Glutamatergic neuron (in vitro differentiated cells): ENCODE measurements at regions not wholly inside any gene's neighbourhood (a gene's known extent, or its start where the extent isn't known, plus 50 kb on each side); places are given as distances from the start of the nearest gene placed in this dataset.

ENCODE experiments used
- DNase-seq: peaks from one replicate; pipeline ENCODE4 v3.0.0; 2022
- H3K27ac Mint-ChIP-seq: one replicate; pipeline ENCODE4 v1.8.0; 2020; ENCODE audit warnings: mild to moderate bottlenecking, mixed read lengths, inconsistent platforms; ENCODE audit not compliant: unreplicated experiment
- H3K27me3 Mint-ChIP-seq: one replicate; pipeline ENCODE4 v1.8.0; 2020; ENCODE audit warnings: mild to moderate bottlenecking, moderate library complexity, mixed read lengths, inconsistent platforms; ENCODE audit not compliant: unreplicated experiment
- H3K36me3 Mint-ChIP-seq: one replicate; pipeline ENCODE4 v1.8.0; 2020; ENCODE audit warnings: mild to moderate bottlenecking, mixed read lengths, inconsistent platforms; ENCODE audit not compliant: unreplicated experiment
- H3K4me1 Mint-ChIP-seq: one replicate; pipeline ENCODE4 v1.8.0; 2020; ENCODE audit warnings: mild to moderate bottlenecking, low read depth, mixed read lengths, inconsistent platforms; ENCODE audit not compliant: unreplicated experiment
- H3K4me3 Mint-ChIP-seq: one replicate; pipeline ENCODE4 v1.8.0; 2020; ENCODE audit warnings: mild to moderate bottlenecking, mixed read lengths, inconsistent platforms; ENCODE audit not compliant: unreplicated experiment
- H3K9me3 Mint-ChIP-seq: one replicate; pipeline ENCODE4 v1.8.0; 2020; ENCODE audit warnings: mild to moderate bottlenecking, moderate library complexity, mixed read lengths, inconsistent platforms; ENCODE audit not compliant: unreplicated experiment
- CTCF ChIP-seq: fragments of 200-600 bp; sonication (generic); IDR thresholded peaks from one replicate; pipeline ENCODE4 v1.5.0; 2021; ENCODE audit not compliant: partially characterized antibody, unreplicated experiment

DNA sequence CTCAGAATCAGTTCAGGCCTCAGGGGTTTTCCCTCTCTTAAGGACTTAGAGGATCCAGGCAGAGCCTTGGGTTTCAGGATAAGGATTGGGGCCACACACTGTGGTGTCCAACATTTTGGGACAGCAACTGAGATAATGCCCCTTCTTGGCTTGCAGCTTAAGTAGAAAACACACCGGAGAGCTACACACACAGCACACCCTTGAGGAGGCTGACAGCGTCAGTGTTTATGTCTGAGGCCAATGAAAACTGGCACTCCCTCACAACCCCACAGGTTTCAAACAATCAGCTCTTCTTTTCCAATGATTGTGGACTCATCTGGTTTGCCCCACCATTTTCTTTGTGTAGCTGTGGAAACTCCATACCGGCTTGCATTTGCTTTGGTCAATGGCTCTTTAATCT is 257.7 kb downstream of the CDCA7 start:
- Mint-ChIP-seq H3K4me3 (no peak overlapping the region), H3K27me3 (no peaks in the 10 kb centered on the region), H3K27ac (no peak overlapping the region), H3K36me3 (no peaks in the 10 kb centered on the region), H3K4me1 (no peaks in the 10 kb centered on the region), H3K9me3 (no peaks in the 10 kb centered on the region)
- no peak for DNase-seq
- TF ChIP-seq CTCF, result no peak

- no peak overlapping the region for H3K4me3 Mint-ChIP-seq
- no peak for TF ChIP-seq CTCF
- DNase-seq, result no peak
- no peak overlapping the region for H3K27ac Mint-ChIP-seq
- no peaks in the 10 kb centered on the region for H3K27me3 Mint-ChIP-seq
- H3K9me3 Mint-ChIP-seq, result no peaks in the 10 kb centered on the region
- H3K4me1 Mint-ChIP-seq, result no peaks in the 10 kb centered on the region
- no peaks in the 10 kb centered on the region for H3K36me3 Mint-ChIP-seq
Measured at GRCh38 chr2:173613386-173613785, 258.7 kb downstream of the CDCA7 start.

- Mint-ChIP-seq H3K27ac (no peak overlapping the region), H3K9me3 (no peaks in the 10 kb centered on the region), H3K4me3 (no peak overlapping the region), H3K27me3 (no peaks in the 10 kb centered on the region), H3K36me3 (no peaks in the 10 kb centered on the region), H3K4me1 (no peaks in the 10 kb centered on the region)
- no peak for DNase-seq
- TF ChIP-seq CTCF, result no peak
Measured at GRCh38 chr2:173614265-173614930, 259.7 kb downstream of the CDCA7 start.

DNA sequence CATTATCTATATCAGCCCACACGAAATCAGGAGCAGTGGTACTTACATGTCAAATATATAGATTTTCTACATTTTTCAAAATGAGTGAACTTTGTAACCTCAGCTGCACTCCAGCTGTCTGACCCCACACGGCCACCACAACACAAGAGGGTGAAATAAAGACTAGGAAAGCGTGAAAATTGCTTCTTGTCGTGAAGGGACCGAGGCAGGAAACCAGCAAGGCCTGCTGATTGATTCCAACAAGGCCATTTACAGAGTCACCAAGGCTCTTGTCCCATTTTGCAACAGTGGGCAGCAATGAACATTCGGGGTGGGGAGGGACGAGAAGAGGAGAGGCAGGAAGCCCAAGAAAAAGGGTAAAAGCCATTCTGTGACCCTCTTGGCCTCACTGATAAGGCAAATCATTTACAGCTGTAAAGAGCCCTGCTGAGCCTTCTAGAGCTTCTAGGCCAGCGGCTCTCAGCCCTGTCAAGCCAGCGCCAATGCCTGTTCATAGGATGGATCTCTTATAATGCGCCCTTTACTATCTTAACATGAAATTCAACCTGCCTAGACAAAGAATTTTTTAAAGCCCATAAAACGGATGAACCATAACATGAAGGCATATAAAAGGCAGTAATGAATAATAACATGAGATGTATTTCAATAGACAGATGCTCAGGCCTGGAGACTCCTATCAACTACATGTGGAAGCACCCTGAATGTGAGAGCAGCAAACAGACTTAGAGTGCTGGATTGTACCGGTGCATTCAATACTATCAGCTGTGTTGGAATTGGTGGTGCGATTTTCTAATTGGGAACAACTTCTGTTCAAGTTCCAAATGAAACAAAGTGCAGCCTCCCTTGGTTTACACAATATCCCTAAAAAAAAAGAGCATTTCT is 269.0 kb downstream of the CDCA7 start:
- DNase-seq, result no peak
- H3K9me3 Mint-ChIP-seq, result peaks cover 2% of the 10 kb centered on the region
- no peak overlapping the region for H3K27ac Mint-ChIP-seq
- no peak for TF ChIP-seq CTCF
- H3K27me3 Mint-ChIP-seq, result peaks cover 1% of the 10 kb centered on the region
- no peaks in the 10 kb centered on the region for H3K4me1 Mint-ChIP-seq
- H3K4me3 Mint-ChIP-seq, result no peak overlapping the region
- H3K36me3 Mint-ChIP-seq, result no peaks in the 10 kb centered on the region

DNA sequence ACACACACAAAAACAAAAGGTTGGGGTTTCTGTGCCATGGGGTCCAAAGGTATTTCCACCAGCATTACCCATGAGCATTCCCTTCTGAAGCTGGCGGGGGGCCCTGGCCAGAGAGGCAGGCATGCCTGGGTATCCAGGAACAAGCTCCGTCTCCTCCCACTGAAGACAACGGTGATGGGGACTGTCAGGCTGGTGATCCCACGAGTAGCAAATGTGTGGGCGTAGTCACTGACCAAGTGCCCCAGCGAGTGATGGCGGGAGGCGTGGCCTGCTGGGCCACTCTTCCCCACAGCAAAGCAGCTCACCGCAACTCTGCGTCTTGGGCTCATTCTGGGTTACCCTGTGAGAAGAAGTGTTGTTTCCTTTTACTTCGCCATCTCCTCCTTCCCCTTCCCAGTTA is 270.6 kb downstream of the CDCA7 start:
- no peak for TF ChIP-seq CTCF
- no peaks in the 10 kb centered on the region for H3K4me1 Mint-ChIP-seq
- DNase-seq, result no peak
- H3K27ac Mint-ChIP-seq, result no peak overlapping the region
- no peak overlapping the region for H3K4me3 Mint-ChIP-seq
- peaks cover 1% of the 10 kb centered on the region for H3K27me3 Mint-ChIP-seq
- peaks cover 2% of the 10 kb centered on the region for H3K9me3 Mint-ChIP-seq
- no peaks in the 10 kb centered on the region for H3K36me3 Mint-ChIP-seq
